Mucosa of descending colon (tissue), 3 donors: ENCODE measurements at regions not wholly inside any gene's neighbourhood (a gene's known extent, or its start where the extent isn't known, plus 50 kb on each side); places are given as distances from the start of the nearest gene placed in this dataset.

Source experiments
- ATAC-seq: fragments of 200-7000 bp; cut with Tn5 transposase; one replicate; pipeline ENCODE4 v1.9.1; 2020; ENCODE audit warnings: mild to moderate bottlenecking, moderate library complexity
- DNase-seq, 3 donors: peaks; one replicate each; pipeline ENCODE4 v3.0.0-alpha.2; 2020
- H3K36me3 ChIP-seq: fragments of 200-600 bp; one replicate; pipeline ENCODE4 v1.8.0; 2021; ENCODE audit warnings: low read depth, mild to moderate bottlenecking
- H3K4me1 ChIP-seq: fragments of 200-600 bp; one replicate; pipeline ENCODE4 v1.8.0; 2021; ENCODE audit warnings: low read depth, mild to moderate bottlenecking
- H3K4me3 ChIP-seq: fragments of 200-600 bp; one replicate; pipeline ENCODE4 v1.8.0; 2021; ENCODE audit warnings: mild to moderate bottlenecking
- H3K9me3 ChIP-seq: fragments of 200-600 bp; one replicate; pipeline ENCODE4 v1.8.0; 2021; ENCODE audit warnings: mild to moderate bottlenecking
- CTCF ChIP-seq: fragments of 200-600 bp; IDR thresholded peaks from one replicate; pipeline ENCODE4 v1.8.0; 2022; ENCODE audit warnings: antibody characterized with exemption, mild to moderate bottlenecking
- intact Hi-C, 2 donors: fragments of 100-400 bp; cut with DNase I in 1 of 2; cut with micrococcal nuclease in 1 of 2; formaldehyde crosslinking; loops; one replicate each; pipeline versions ENCODE4 v1.11.0 to v1.11.1; 2022; cut with DNase I, micrococcal nuclease
- donor health status: DM: no; HTN: no; CAD: no; lungs with moderate emphysema.
- donor health status: DM: no; HTN: no; CAD: no.
- donor health status: DM: no; HTN: yes; CAD: no.

- Histone ChIP-seq H3K36me3 (no peaks in the 10 kb centered on the region), H3K4me3 (no peak overlapping the region), H3K4me1 (no peaks in the 10 kb centered on the region), H3K9me3 (no peaks in the 10 kb centered on the region)
- ATAC-seq = no peak
- DNase-seq = no peak
- TF ChIP-seq CTCF = no peak
- intact Hi-C loops = no loop called here
Measured at GRCh38 chr12:46443594-46444263, 71.2 kb upstream of the SLC38A2 start.

GRCh38 chr12:46442738-46443137 is 70.2 kb upstream of the SLC38A2 start:
- DNase-seq = no peak
- no peaks in the 10 kb centered on the region for H3K4me1 ChIP-seq
- ATAC-seq = no peak
- intact Hi-C loops = no loop called here
- H3K4me3 ChIP-seq = no peak overlapping the region
- no peak for TF ChIP-seq CTCF
- no peaks in the 10 kb centered on the region for H3K9me3 ChIP-seq
- H3K36me3 ChIP-seq = no peaks in the 10 kb centered on the region

GRCh38 chr12:46442239-46442638 is 69.7 kb upstream of the SLC38A2 start:
- H3K4me3 ChIP-seq = no peak overlapping the region
- intact Hi-C loops = no loop called here
- no peak for ATAC-seq
- H3K4me1 ChIP-seq = no peaks in the 10 kb centered on the region
- no peaks in the 10 kb centered on the region for H3K9me3 ChIP-seq
- TF ChIP-seq CTCF = no peak
- no peaks in the 10 kb centered on the region for H3K36me3 ChIP-seq
- DNase-seq = no peak

- no peak for DNase-seq
- intact Hi-C loops = no loop called here
- TF ChIP-seq CTCF = no peak
- no peak for ATAC-seq
- Histone ChIP-seq H3K9me3 (no peaks in the 10 kb centered on the region), H3K4me3 (no peak overlapping the region), H3K36me3 (no peaks in the 10 kb centered on the region), H3K4me1 (no peaks in the 10 kb centered on the region)
Measured at GRCh38 chr12:46439793-46440511, 67.4 kb upstream of the SLC38A2 start.

- ATAC-seq (no peak), DNase-seq (no peak)
- Histone ChIP-seq H3K36me3 (no peaks in the 10 kb centered on the region), H3K4me1 (no peaks in the 10 kb centered on the region), H3K4me3 (no peak overlapping the region), H3K9me3 (no peaks in the 10 kb centered on the region)
- intact Hi-C loops = no loop called here
- TF ChIP-seq CTCF = no peak
Measured at GRCh38 chr12:46438719-46439319, 66.2 kb upstream of the SLC38A2 start.
